K562 (cell line): ENCODE measurements at regions not wholly inside any gene's neighbourhood (a gene's known extent, or its start where the extent isn't known, plus 50 kb on each side); places are given as distances from the start of the nearest gene placed in this dataset.

Experiments
- ARHGAP35 ChIP-seq: fragments of 450-650 bp; IDR thresholded peaks from 2 replicates; pipeline ENCODE4 v1.6.1; 2018; ENCODE audit not compliant: partially characterized antibody
- ARNT ChIP-seq, 2 experiments: fragments of 450-650 bp; IDR thresholded peaks; 2 replicates each; pipeline ENCODE4 v1.6.1; 2016; ENCODE audit warnings: mild to moderate bottlenecking in 1 of 2
- ATF2 ChIP-seq: sonication (generic); formaldehyde crosslinking; IDR thresholded peaks from 2 replicates; pipeline ENCODE4 v1.8.1; 2022; ENCODE audit warnings: missing genetic modification reagents
- BRD9 ChIP-seq: fragments of 450-650 bp; IDR thresholded peaks from 2 replicates; pipeline ENCODE4 v1.6.1; 2018; ENCODE audit warnings: low read depth; ENCODE audit not compliant: partially characterized antibody
- CBX1 ChIP-seq: sonication (generic); IDR thresholded peaks from 2 replicates; pipeline ENCODE4 v1.6.1; 2016; ENCODE audit warnings: antibody characterized with exemption, low read depth, mild to moderate bottlenecking
- EP400 ChIP-seq: fragments of 450-650 bp; IDR thresholded peaks from 2 replicates; pipeline ENCODE4 v1.6.1; 2017; ENCODE audit warnings: antibody characterized with exemption, mild to moderate bottlenecking, moderate library complexity
- ETV5 ChIP-seq: sonication (generic); formaldehyde crosslinking; IDR thresholded peaks from 2 replicates; pipeline ENCODE4 v1.4.0; 2020; ENCODE audit warnings: low read depth, mild to moderate bottlenecking, missing genetic modification reagents
- HMGXB4 ChIP-seq: sonication (generic); formaldehyde crosslinking; IDR thresholded peaks from 2 replicates; pipeline ENCODE4 v1.8.1; 2023; ENCODE audit warnings: mild to moderate bottlenecking, missing genetic modification reagents
- IFI16 ChIP-seq: fragments of 250-450 bp; sonication (Bioruptor Pico); IDR thresholded peaks from 2 replicates; pipeline ENCODE4 v2.1.2; 2022; ENCODE audit warnings: mild to moderate bottlenecking, inconsistent platforms
- MIER1 ChIP-seq: fragments of 450-650 bp; IDR thresholded peaks from 2 replicates; pipeline ENCODE4 v1.6.1; 2016; ENCODE audit warnings: antibody characterized with exemption, mild to moderate bottlenecking, low read depth
- NFIC ChIP-seq: fragments of 450-650 bp; IDR thresholded peaks from 2 replicates; pipeline ENCODE4 v1.6.1; 2017; ENCODE audit warnings: mild to moderate bottlenecking, inconsistent platforms
- PHF8 ChIP-seq: fragments of 200-600 bp; sonication (generic); IDR thresholded peaks from 2 replicates; pipeline ENCODE4 v1.6.1; 2012; ENCODE audit warnings: mixed run types, mild to moderate bottlenecking, inconsistent platforms, low read length, moderate library complexity, borderline replicate concordance
- PKNOX1 ChIP-seq: fragments of 450-650 bp; IDR thresholded peaks from 2 replicates; pipeline ENCODE4 v1.6.1; 2016
- PTRF ChIP-seq: fragments of 450-650 bp; IDR thresholded peaks from 2 replicates; pipeline ENCODE4 v1.6.1; 2016; ENCODE audit warnings: mild to moderate bottlenecking, missing genetic modification characterization, missing compliant biosample characterization
- PTTG1 ChIP-seq: fragments of 450-650 bp; IDR thresholded peaks from 2 replicates; pipeline ENCODE4 v1.6.1; 2016; ENCODE audit warnings: low read depth, mild to moderate bottlenecking, missing genetic modification characterization, missing compliant biosample characterization
- RFX5 ChIP-seq: IDR thresholded peaks from 2 replicates; pipeline ENCODE4 v1.6.1; 2011; ENCODE audit warnings: low read depth, mild to moderate bottlenecking, improper control_type of control experiment, low read length
- RNF219 ChIP-seq: fragments of 250-450 bp; sonication (Bioruptor Pico); IDR thresholded peaks from 2 replicates; pipeline ENCODE4 v1.5.0; 2022; ENCODE audit warnings: mild to moderate bottlenecking
- SMARCA4 ChIP-seq: fragments of 450-650 bp; IDR thresholded peaks from 2 replicates; pipeline ENCODE4 v1.6.1; 2016
- SRF ChIP-seq, 2 experiments: fragments of 250-450, 450-650 bp in 1 of 2; sonication (Bioruptor Pico) in 1 of 2; sonication (generic) in 1 of 2; formaldehyde crosslinking; IDR thresholded peaks; 2 replicates each; pipeline versions ENCODE4 v1.5.0 to v1.5.1; 2020 to 2022; ENCODE audit warnings: mild to moderate bottlenecking in 1 of 2, missing genetic modification reagents in 1 of 2
- TAL1 ChIP-seq: fragments of 450-650 bp; IDR thresholded peaks from 2 replicates; pipeline ENCODE4 v1.6.1; 2016; ENCODE audit warnings: mild to moderate bottlenecking
- XRCC5 ChIP-seq: fragments of 200-400 bp; formaldehyde crosslinking; IDR thresholded peaks from 2 replicates; pipeline ENCODE4 v1.6.1; 2017; ENCODE audit warnings: low read depth, mild to moderate bottlenecking, low read length
- ZBTB26 ChIP-seq: fragments of 450-650 bp; formaldehyde crosslinking; IDR thresholded peaks from 2 replicates; pipeline ENCODE4 v1.4.0; 2022; ENCODE audit warnings: missing genetic modification characterization
- ZFX ChIP-seq: sonication (generic); formaldehyde crosslinking; IDR thresholded peaks from 2 replicates; pipeline ENCODE4 v1.8.0; 2022; ENCODE audit warnings: mild to moderate bottlenecking, missing genetic modification reagents, moderate library complexity
- ZNF444 ChIP-seq: fragments of 250-450 bp; sonication (Bioruptor Pico); IDR thresholded peaks from 2 replicates; pipeline ENCODE4 v1.4.0; 2020; ENCODE audit warnings: mild to moderate bottlenecking, moderate library complexity
- ZNF830 ChIP-seq: fragments of 250-450 bp; sonication (Bioruptor Pico); IDR thresholded peaks from 2 replicates; pipeline ENCODE4 v1.5.0; 2021; ENCODE audit warnings: mild to moderate bottlenecking

GRCh38 chr4:126470862-126471261, 1156.1 kb downstream of the FAT4 start (continued):
- no peak for TF ChIP-seq TAL1
- no peak for TF ChIP-seq RNF219 (CRISPR knock-in tag)
- TF ChIP-seq PTTG1 = no peak
- no peak for TF ChIP-seq SRF (CRISPR knock-in tag; IDR thresholded peaks at IDR 0.05)
- TF ChIP-seq SMARCA4 = peak; percentile 55; the same call in 1 of the 2 replicates
- no peak for TF ChIP-seq BRD9
- TF ChIP-seq XRCC5 = no peak
- TF ChIP-seq ZFX (CRISPR knock-in tag) = no peak
- TF ChIP-seq PHF8 = no peak
- no peak for TF ChIP-seq NFIC
- no peak for TF ChIP-seq PKNOX1
- TF ChIP-seq ZBTB26 (CRISPR knock-in tag) = no peak
- TF ChIP-seq PTRF (tag) = no peak
- TF ChIP-seq EP400 = 0 out of 2 replicates have a peak, but pooled peaks have one; percentile 20
- TF ChIP-seq CBX1 = no peak
- TF ChIP-seq HMGXB4 (CRISPR knock-in tag) = no peak
- no peak for TF ChIP-seq IFI16 (CRISPR knock-in tag)
- TF ChIP-seq ETV5 (CRISPR knock-in tag) = peak; percentile 50; the same call in 1 of the 2 replicates
- no peak for TF ChIP-seq MIER1
- no peak for TF ChIP-seq ATF2 (CRISPR knock-in tag)
- no peak for TF ChIP-seq ARHGAP35
- TF ChIP-seq ZNF444 (CRISPR knock-in tag) = no peak
- no peak for TF ChIP-seq ZNF830
- no peak for TF ChIP-seq RFX5
- no peak for TF ChIP-seq ARNT (IDR thresholded peaks at IDR 0.05)
